ENCODE measurements at regions not wholly inside any gene's neighbourhood (a gene's known extent, or its start where the extent isn't known, plus 50 kb on each side); places are given as distances from the start of the nearest gene placed in this dataset.
"Not testable (repeated sequence)": the region's sequence is repeated elsewhere in the genome, so short reads cannot be mapped to it uniquely, and the experiment has no call there.

DNA sequence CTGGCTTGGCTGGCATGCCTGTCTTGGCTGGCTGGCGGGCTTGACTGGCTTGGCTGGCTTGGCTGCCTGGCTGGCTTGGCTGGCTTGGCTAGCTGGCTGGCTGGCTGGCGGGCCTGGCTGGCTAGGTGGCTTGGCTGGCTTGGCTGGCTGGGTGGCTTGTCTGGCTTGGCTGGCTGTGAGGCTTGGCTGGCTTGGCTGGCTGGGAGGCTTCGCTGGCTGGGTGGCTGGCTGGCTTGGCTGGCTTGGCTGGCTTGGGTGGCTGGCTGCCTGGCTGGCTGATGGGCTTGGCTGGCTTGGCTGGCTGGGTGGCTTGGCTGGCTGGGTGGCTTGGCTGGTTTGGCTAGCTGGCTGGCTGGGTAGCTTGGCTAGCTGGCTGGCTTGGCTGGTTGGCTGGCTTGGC is 2827.9 kb downstream of the RPIA start:
- DNase-seq (ENCODE audit: extremely low read depth in 1 of 11, low read depth in 9 of 11, low spot score in 4 of 11): not testable (repeated sequence)

DNA sequence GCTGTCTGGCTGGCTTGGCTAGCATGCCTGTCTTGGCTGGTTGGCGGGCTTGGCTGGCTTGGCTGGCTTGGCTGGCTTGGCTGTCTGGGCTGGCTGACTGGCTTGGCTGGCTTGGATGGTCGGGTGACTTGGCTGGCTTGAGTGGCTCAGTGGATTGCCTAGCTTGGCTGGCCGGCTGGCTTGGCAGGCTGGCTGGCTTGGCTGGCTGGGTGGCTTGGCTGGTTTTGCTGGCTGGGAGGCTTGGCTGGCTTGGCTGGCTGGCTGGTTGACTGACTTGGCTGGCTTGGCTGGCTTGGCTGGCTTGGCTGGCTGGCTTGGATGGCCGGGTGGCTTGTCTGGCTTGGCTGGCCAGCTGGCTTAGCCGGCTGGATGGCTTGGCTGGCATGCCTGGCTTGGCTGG is 2828.4 kb downstream of the RPIA start:
- not testable (repeated sequence) for DNase-seq (ENCODE audit: extremely low read depth in 1 of 11, low read depth in 9 of 11, low spot score in 4 of 11)

DNA sequence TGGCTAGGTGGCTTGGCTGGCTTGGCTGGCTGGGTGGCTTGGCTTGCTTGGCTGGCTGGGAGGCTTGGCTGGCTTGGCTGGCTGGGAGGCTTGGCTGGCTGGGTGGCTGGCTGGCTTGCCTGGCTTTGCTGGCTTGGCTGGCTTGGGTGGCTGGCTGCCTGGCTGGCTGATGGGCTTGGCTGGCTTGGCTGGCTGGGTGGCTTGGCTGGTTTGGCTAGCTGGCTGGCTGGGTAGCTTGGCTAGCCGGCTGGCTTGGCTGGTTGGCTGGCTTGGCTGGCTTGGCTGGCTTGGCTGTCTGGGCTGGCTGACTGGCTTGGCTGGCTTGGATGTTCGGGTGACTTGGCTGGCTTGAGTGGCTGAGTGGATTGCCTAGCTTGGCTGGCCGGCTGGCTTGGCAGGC is 2829.1 kb downstream of the RPIA start:
- not testable (repeated sequence) for DNase-seq (ENCODE audit: extremely low read depth in 1 of 11, low read depth in 9 of 11, low spot score in 4 of 11)

DNA sequence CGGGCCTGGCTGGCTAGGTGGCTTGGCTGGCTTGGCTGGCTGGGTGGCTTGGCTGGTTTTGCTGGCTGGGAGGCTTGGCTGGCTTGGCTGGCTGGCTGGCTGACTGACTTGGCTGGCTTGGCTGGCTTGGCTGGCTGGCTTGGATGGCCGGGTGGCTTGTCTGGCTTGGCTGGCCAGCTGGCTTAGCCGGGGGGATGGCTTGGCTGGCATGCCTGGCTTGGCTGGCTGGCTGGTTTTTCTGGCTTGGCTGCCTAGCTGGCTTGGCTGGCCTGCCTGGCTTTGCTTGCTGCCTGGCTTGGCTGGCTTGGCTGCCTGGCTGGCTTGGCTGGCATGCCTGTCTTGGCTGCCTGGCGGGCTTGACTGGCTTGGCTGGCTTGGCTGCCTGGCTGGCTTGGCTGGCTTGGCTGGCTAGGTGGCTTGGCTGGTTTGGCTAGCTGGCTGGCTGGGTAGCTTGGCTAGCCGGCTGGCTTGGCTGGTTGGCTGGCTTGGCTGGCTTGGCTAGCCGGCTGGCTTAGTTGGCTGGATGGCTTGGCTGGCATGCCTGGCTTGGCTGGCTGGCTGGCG is 2829.6 kb downstream of the RPIA start:
- DNase-seq (ENCODE audit: extremely low read depth in 1 of 11, low read depth in 9 of 11, low spot score in 4 of 11): not testable (repeated sequence)

DNA sequence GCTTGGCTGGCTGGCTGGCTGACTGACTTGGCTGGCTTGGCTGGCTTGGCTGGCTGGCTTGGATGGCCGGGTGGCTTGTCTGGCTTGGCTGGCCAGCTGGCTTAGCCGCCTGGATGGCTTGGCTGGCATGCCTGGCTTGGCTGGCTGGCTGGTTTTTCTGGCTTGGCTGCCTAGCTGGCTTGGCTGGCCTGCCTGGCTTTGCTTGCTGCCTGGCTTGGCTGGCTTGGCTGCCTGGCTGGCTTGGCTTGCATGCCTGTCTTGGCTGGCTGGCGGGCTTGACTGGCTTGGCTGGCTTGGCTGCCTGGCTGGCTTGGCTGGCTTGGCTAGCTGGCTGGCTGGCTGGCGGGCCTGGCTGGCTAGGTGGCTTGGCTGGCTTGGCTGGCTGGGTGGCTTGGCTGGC is 2830.5 kb downstream of the RPIA start:
- not testable (repeated sequence) for DNase-seq (ENCODE audit: extremely low read depth in 1 of 11, low read depth in 9 of 11, low spot score in 4 of 11)

DNA sequence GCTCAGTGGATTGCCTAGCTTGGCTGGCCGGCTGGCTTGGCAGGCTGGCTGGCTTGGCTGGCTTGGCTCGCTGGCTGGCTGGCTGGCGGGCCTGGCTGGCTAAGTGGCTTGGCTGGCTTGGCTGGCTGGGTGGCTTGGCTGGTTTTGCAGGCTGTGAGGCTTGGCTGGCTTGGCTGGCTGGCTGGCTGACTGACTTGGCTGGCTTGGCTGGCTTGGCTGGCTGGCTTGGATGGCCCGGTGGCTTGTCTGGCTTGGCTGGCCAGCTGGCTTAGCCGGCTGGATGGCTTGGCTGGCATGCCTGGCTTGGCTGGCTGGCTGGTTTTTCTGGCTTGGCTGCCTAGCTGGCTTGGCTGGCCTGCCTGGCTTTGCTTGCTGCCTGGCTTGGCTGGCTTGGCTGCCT is 2831.4 kb downstream of the RPIA start:
- DNase-seq (ENCODE audit: extremely low read depth in 1 of 11, low read depth in 9 of 11, low spot score in 4 of 11): not testable (repeated sequence)

DNA sequence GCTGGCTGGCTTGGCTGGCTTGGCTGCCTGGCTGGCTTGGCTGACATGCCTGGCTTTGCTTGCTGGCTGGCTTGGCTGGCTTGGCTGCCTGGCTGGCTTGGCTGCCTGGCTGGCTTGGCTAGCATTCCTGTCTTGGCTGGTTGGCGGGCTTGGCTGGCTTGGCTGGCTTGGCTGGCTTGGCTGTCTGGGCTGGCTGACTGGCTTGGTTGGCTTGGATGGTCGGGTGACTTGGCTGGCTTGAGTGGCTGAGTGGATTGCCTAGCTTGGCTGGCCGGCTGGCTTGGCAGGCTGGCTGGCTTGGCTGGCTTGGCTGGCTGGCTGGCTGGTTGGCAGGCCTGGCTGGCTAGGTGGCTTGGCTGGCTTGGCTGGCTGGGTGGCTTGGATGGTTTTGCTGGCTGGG is 2832.3 kb downstream of the RPIA start:
- DNase-seq (ENCODE audit: extremely low read depth in 1 of 11, low read depth in 9 of 11, low spot score in 4 of 11): not testable (repeated sequence)

DNA sequence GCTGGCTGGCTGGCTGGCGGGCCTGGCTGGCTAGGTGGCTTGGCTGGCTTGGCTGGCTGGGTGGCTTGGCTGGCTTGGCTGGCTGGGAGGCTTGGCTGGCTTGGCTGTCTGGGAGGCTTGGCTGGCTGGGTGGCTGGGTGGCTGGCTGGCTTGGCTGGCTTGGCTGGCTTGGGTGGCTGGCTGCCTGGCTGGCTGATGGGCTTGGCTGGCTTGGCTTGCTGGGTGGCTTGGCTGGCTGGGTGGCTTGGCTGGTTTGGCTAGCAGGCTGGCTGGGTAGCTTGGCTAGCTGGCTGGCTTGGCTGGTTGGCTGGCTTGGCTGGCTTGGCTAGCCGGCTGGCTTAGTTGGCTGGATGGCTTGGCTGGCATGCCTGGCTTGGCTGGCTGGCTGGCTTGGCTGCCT is 2834.1 kb downstream of the RPIA start:
- DNase-seq (ENCODE audit: extremely low read depth in 1 of 11, low read depth in 9 of 11, low spot score in 4 of 11): not testable (repeated sequence)

DNA sequence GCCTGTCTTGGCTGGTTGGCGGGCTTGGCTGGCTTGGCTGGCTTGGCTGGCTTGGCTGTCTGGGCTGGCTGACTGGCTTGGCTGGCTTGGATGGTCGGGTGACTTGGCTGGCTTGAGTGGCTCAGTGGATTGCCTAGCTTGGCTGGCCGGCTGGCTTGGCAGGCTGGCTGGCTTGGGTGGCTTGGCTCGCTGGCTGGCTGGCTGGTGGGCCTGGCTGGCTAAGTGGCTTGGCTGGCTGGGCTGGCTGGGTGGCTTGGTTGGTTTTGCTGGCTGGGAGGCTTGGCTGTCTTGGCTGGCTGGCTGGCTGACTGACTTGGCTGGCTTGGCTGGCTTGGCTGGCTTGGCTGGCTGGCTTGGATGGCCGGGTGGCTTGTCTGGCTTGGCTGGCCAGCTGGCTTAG is 2834.6 kb downstream of the RPIA start:
- DNase-seq (ENCODE audit: extremely low read depth in 1 of 11, low read depth in 9 of 11, low spot score in 4 of 11): not testable (repeated sequence)

DNA sequence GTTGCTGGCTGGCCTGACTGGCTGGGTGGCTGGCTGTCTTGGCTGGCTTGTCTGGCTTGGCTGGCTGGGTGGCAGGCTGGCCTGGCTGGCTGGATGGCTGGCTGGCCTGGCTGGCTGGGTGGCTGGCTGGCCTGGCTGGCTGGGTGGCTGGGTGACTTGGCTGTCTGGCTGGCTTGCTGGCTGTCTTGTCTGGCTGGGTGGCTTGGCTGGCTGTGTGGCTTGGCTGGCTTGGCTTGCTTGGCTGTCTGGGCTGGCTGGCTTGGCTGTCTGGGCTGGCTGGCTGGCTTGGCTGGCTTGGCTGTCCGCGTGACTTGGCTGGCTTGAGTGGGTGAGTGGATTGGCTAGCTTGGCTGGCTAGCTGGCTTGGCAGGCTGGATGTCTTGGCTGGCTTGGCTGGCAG is 2835.6 kb downstream of the RPIA start:
- DNase-seq (ENCODE audit: extremely low read depth in 1 of 11, low read depth in 9 of 11, low spot score in 4 of 11): not testable (repeated sequence)

DNA sequence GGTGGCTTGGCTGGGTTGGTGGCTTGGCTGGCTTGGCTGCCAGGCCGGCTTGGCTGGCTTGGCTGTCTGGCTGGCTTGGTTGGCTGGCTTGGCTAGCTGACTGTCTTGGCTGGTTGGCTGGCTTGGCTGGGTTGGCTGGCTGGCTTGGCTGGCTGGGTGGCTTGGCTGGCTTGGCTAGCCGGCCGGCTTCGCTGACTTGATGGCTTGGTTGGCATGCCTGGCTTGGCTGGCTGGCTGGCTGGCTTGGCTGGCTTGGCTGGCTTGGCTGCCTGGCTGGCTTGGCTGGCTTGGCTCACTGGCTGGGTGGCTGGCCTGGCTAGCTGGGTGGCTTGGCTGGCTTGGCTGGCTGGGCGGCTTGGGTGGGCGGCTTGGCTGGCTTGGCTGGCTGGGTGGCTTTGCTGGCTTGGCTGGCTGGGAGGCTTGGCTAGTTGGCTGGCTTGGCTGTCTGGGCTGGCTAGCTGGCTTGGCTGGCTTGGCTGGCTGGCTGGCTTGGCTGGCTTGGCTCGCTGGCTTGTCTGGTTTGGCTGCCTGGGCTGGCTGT is 2836.1 kb downstream of the RPIA start:
- DNase-seq (ENCODE audit: extremely low read depth in 1 of 11, low read depth in 9 of 11, low spot score in 4 of 11): not testable (repeated sequence)

DNA sequence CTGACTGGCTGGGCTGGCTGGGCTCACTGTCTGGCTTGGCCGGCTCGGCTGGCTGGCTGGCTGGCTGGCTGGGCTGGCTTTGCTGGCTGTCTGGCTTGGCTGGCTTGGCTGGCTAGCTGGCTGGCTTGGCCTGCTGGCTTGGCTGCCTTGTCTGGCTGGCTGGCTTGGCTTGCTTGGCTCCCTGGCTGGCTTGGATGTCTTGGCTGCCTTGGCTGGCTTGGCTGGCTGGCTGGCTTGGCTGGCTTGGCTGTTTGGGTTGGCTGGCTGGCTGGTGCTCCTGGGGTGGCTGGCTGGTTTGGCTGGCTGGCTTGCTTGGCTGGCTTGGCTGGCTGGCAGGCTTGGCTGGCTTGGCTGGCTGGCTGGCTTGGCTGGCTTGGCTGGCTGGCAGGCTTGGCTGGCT is 2836.9 kb downstream of the RPIA start:
- not testable (repeated sequence) for DNase-seq (ENCODE audit: extremely low read depth in 1 of 11, low read depth in 9 of 11, low spot score in 4 of 11)

DNA sequence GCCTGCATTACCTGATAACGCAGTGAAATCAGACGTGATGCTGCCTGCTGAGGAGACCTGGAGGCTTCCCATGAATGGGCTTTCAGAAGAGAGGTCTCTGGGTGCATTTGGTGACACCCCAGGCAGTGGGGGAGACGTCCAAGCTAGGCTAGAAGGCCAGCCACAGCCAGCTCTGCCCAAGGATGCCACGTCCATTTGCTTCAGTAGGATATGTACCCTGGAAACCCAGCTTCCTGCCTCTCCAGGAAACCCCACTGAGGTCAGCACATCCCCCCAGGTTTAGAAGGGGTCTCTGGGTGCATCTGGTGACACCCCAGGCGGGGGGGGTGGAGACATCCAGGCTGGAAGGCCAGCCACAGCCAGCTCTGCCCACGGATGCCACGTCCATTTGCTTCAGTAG is 2844.6 kb downstream of the RPIA start:
- DNase-seq (ENCODE audit: extremely low read depth in 1 of 11, low read depth in 9 of 11, low spot score in 4 of 11): not testable (repeated sequence)

DNA sequence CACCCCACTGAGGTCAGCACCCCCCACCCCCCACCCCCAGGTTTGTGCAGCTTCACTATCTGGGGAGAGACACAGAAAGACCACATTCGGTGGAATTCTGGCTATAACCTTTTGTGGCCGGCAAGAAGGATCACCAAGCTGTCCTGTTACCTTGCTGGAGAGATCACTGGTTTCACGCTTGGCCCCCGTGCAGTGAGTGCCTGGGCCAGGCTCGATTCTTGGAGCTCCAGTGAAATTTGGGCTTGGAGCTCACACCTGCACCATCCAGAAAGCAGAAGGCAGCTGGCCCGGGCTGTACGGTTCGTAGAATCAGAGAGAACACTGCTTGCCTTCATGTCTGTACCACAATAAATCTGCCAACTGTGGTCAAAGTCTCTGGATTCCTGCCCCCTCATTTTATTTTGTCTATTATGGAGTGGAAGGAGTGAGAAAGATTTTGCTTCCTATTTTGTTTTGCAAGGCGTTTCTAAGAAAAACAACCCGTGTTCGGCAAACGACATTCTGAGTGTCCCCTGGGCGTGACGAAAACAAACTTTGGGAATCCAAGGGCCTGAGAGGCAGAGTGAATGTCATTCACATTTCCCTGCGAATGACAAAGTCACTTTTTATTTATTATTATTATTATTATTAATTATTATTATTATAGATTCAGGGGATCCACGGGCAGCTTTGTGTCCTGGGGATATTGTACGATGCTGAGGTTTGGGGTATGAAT is 2845.2 kb downstream of the RPIA start:
- not testable (repeated sequence) for DNase-seq (ENCODE audit: extremely low read depth in 1 of 11, low read depth in 9 of 11, low spot score in 4 of 11)

DNA sequence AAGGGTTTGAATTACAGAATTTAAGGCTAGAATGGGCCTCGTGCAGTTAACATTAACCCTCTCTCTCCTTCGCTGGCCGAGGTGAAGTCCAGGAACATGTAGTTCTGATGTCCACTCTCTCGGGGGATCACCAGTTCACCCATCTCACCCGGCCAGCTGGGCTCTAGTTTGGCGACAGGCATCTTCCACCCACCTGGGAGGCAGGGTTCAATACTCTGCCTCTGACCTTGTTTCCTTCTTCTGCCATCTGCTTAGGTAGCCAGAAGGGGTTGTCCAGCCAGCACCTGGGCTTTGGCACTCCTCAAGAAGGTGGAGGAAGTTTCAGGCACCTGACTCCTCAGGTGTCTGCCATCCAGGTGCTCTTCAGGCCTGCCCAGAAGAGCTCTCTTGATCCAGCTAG is 2857.8 kb downstream of the RPIA start:
- DNase-seq (ENCODE audit: extremely low read depth in 1 of 11, low read depth in 9 of 11, low spot score in 4 of 11): not testable (repeated sequence)

DNA sequence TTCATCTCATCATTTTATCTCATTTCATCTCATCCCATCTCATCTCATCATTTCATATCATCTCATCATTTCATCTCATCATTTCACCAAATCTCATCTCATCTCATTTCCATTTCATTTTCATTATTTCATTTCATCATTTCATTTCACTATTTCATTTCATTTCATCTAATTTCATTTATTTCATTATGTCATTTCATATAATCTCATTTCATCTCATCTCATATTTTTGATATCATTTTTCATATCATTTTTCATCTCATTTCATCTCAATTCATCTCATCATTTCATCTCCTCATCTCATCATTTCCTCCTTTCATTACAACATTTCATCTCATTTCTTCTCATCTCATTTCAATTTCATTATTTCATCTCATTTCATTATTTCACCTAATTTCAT is 2866.8 kb downstream of the RPIA start:
- not testable (repeated sequence) for DNase-seq (ENCODE audit: extremely low read depth in 1 of 11, low read depth in 9 of 11, low spot score in 4 of 11)

DNA sequence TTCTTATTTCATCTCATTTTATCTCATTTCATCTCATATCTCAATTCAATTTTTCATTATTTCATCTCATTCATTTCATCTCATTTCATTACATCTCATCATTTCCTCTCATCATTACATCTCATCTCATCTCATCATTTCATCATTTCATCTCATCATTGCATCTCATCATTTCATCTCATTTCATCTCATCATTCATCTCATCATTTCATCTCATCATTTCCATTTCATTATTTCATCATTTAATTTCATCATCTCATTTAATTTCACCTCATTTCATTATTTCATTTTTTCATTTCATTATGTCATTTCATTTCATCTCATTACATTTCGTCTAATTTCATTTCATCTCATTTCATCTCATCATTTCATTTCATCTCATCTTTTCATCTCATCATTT is 2867.8 kb downstream of the RPIA start:
- not testable (repeated sequence) for DNase-seq (ENCODE audit: extremely low read depth in 1 of 11, low read depth in 9 of 11, low spot score in 4 of 11)

DNA sequence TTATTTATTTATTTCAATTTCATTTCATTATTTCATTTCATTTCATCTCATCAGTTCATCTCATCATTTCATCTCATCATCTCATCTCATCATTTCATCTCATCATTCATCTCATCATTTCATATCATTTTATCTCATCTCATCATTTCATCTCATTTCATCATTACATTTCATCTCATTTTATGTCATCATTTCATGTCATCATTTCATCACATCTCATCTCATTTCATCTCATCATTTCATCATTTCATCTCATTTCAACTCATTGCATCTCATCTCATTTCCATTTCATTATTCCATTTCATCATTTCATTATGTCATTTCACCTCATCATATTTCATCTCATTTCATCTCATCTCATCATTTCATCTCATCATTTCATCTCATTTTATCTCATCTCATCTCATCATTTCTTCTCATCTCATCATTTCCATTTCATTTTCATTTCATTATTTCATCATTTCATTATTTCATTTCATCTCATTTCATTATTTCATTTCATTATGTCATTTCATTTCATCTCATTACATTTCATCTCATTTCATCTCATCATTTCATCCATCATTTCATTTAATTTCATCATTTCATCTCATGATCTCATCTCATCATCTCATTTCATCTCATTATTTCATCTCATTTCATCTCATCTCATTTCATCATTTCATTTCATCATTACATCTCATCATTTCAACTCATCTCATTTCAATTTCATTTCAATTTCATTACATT is 2868.6 kb downstream of the RPIA start:
- DNase-seq (ENCODE audit: extremely low read depth in 1 of 11, low read depth in 9 of 11, low spot score in 4 of 11): not testable (repeated sequence)

DNA sequence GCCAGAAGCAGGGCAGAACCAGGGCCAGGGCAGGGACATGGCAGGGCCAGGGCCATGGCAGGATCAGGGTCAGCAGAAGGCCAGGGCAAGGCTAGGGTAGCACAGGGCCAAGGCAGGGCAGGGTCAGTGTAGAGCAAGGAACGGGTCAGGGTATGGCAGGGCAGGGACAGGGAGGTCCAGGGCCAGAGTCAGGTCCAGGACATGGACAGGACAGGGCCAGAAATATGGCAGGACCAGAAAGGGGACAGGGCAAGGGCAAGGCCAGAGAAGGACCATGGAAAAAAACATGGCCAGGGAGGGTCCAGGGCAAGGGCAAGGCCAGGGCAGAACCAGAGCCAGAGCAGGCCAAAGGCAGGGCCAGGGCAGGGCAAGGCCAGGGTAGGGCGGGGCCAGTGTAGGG is 2870.7 kb downstream of the RPIA start:
- DNase-seq (ENCODE audit: extremely low read depth in 1 of 11, low read depth in 9 of 11, low spot score in 4 of 11): not testable (repeated sequence)

DNA sequence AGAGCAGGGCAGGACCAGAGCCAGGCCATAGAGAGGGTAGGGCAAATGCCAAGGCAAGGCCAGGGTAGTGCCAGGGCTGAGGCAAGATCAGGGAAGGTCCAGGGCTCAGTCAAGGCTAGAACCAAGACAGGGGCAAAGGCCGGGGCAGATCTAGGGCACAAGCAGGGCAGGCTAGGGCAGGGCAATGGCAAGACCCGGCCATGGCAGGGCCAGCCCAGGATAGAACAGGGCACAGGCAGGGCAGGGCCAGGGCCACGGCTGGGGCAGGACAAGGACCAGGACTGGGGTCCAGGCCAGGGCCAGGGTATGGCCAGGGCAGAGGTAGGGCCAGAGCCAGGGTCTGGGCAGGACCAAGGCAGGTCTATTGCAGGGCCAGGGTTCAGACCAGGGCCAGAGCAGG is 2873.2 kb downstream of the RPIA start:
- not testable (repeated sequence) for DNase-seq (ENCODE audit: extremely low read depth in 1 of 11, low read depth in 9 of 11, low spot score in 4 of 11)

All from renal cortex interstitium (tissue), 11 donors.